ENCODE measurements at regions not wholly inside any gene's neighbourhood (a gene's known extent, or its start where the extent isn't known, plus 50 kb on each side); places are given as distances from the start of the nearest gene placed in this dataset.

DNA sequence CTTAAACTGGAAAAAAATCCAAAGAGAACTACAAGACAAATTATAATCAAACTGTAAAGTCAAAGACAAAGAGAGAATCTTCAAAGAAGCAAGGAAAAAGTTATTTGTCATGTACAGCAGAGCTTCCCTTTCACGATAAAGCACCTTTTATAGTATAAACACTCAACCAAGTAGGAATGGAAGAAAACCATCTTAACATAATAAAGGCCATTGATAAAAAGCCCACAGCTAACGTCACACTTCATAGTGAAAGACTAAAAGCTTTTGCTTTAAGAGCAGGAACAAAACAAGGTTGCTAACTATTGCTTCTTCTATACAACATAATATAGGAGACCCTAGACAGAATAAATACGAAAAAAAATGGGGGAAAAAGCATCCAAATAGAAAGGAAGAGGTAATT, 595.7 kb upstream of the POU3F4 start:
- no peak overlapping the region for H3K4me3 ChIP-seq (ENCODE audit: low read depth, low read length)
- no peak for DNase-seq (ENCODE audit: low read depth)
- TF ChIP-seq, protein P1, sequence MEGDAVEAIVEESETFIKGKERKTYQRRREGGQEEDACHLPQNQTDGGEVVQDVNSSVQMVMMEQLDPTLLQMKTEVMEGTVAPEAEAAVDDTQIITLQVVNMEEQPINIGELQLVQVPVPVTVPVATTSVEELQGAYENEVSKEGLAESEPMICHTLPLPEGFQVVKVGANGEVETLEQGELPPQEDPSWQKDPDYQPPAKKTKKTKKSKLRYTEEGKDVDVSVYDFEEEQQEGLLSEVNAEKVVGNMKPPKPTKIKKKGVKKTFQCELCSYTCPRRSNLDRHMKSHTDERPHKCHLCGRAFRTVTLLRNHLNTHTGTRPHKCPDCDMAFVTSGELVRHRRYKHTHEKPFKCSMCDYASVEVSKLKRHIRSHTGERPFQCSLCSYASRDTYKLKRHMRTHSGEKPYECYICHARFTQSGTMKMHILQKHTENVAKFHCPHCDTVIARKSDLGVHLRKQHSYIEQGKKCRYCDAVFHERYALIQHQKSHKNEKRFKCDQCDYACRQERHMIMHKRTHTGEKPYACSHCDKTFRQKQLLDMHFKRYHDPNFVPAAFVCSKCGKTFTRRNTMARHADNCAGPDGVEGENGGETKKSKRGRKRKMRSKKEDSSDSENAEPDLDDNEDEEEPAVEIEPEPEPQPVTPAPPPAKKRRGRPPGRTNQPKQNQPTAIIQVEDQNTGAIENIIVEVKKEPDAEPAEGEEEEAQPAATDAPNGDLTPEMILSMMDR (IDR thresholded peaks at IDR 0.05; ENCODE audit: insufficient read depth, low read length): no peak

GRCh38 chrX:82934980-82935379, 573.1 kb upstream of the POU3F4 start:
- no peak overlapping the region for H3K4me3 ChIP-seq (ENCODE audit: low read depth, low read length)
- no peak for DNase-seq (ENCODE audit: low read depth)
- TF ChIP-seq, protein P1 (IDR thresholded peaks at IDR 0.05; ENCODE audit: insufficient read depth, low read length): no peak

DNA sequence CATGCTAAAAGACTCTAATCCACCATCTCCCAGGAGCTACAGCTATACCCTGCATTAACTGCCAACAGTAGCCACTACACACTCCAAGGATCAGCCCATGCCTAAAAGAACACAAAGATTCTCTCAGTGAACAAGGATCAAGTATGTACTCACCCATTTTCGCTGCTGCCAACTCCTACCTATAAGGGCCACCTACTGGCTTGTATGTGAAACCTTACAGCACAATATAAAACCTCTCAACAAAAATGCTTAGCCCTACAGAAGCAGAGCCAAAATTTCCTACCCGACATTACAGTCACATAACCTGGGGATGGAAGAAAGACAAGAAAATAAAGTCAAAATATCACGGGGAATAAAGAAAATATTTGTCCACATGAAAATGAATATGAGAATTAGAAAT, 562.8 kb upstream of the POU3F4 start:
- TF ChIP-seq, protein P1 (IDR thresholded peaks at IDR 0.05; ENCODE audit: insufficient read depth, low read length): no peak
- H3K4me3 ChIP-seq (ENCODE audit: low read depth, low read length): no peak overlapping the region
- no peak for DNase-seq (ENCODE audit: low read depth)

GRCh38 chrX:82961129-82961528, 547.0 kb upstream of the POU3F4 start:
- TF ChIP-seq, protein P1 (IDR thresholded peaks at IDR 0.05; ENCODE audit: insufficient read depth, low read length): no peak
- no peak overlapping the region for H3K4me3 ChIP-seq (ENCODE audit: low read depth, low read length)
- no peak for DNase-seq (ENCODE audit: low read depth)

DNA sequence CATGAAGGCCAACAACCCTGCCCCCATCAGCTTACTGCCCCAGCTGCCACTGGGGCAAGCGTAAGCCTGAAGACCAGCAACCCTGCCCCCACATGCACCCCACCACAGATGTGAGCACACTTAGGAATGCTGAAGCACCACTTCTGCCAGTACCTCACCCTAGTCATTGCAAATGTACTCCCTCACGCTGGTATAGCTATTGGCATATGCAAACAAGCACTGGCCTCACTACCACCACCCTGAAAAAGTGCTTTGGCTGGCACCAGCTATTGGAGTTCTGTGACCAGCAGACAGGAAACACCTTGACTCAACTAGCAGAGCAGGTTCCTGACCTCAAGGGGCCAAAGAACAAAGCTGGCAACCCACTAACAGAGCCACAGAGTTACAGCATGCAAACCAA, 534.4 kb upstream of the POU3F4 start:
- no peak overlapping the region for H3K4me3 ChIP-seq (ENCODE audit: low read depth, low read length)
- TF ChIP-seq, protein P1 (IDR thresholded peaks at IDR 0.05; ENCODE audit: insufficient read depth, low read length): no peak
- DNase-seq (ENCODE audit: low read depth): no peak

DNA sequence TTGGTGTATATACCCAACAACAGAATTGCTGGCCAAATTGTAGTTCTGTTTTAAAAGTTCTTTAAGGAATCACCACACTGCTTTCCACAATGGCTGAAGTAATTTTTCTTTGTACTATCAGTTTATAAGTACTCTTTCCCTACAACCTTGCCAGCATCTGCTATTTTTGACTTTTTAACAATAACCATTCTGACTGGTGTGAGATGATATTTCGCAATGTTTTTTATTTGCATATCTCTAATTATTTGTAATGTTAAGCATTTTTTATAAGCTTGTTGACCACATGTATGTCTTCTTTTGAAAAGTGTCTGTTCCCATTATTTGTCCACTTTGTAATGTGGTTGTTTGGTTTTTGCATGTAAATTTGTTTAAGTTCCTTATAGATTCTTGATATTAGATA, 509.9 kb upstream of the POU3F4 start:
- no peak overlapping the region for H3K4me3 ChIP-seq (ENCODE audit: low read depth, low read length)
- TF ChIP-seq, protein P1 (IDR thresholded peaks at IDR 0.05; ENCODE audit: insufficient read depth, low read length): no peak
- DNase-seq (ENCODE audit: low read depth): no peak

DNA sequence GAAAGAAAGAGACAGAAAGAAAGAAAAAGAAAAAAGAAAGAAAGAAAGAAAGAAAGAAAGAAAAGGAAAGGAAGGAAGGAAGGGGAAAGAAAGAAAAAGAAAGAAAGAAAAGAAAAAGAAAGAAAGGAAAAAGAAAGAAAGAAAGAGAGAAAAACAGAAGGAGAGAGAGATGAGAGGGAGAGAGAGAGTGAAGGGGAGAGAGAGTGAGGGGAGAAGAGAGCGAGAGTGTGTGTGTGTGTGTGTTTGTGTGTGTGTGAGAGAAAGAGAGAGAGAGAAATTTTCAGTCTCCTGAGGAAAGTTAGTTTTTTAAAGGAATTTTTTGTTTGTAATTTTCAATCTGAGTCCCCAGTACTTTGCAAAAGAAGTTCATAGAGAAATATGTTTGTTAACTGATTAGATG, 504.1 kb upstream of the POU3F4 start:
- TF ChIP-seq, protein P1 (IDR thresholded peaks at IDR 0.05; ENCODE audit: insufficient read depth, low read length): no peak
- no peak overlapping the region for H3K4me3 ChIP-seq (ENCODE audit: low read depth, low read length)
- DNase-seq (ENCODE audit: low read depth): no peak
